ENCODE measurements at regions not wholly inside any gene's neighbourhood (a gene's known extent, or its start where the extent isn't known, plus 50 kb on each side); places are given as distances from the start of the nearest gene placed in this dataset.
"Not testable (repeated sequence)": the region's sequence is repeated elsewhere in the genome, so short reads cannot be mapped to it uniquely, and the experiment has no call there.

DNA sequence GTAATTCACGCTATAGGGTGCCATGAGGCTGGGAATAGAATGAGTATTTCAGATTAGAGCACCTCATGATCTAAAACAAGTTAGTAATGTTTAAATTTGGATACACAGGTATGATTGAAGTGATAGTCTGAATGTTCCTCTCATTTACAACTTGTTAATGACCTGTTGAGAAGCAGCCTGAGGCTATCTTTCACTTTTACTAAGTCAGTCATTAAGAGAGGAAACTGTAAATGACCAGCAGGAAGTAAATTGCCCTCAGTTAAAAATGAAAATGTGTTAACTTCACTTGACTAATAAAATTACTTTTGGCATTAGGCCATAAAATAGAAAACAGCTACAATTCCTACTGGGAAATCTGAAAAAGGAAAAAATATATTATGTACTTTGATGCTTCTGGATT, 1042.0 kb downstream of the DNAJB9 start:
- Histone ChIP-seq H3K9me3 (no peaks in the 10 kb centered on the region), H3K36me3 (no peaks in the 10 kb centered on the region), H3K4me1 (no peaks in the 10 kb centered on the region), H3K27ac (no peak overlapping the region), H3K4me3 (no peak overlapping the region), H3K27me3 (no peaks in the 10 kb centered on the region)
- intact Hi-C loops (cut with DNase I; ENCODE audit: low total_unique reads): no loop called here
- DNase-seq: no peak
- TF ChIP-seq, protein P1, sequence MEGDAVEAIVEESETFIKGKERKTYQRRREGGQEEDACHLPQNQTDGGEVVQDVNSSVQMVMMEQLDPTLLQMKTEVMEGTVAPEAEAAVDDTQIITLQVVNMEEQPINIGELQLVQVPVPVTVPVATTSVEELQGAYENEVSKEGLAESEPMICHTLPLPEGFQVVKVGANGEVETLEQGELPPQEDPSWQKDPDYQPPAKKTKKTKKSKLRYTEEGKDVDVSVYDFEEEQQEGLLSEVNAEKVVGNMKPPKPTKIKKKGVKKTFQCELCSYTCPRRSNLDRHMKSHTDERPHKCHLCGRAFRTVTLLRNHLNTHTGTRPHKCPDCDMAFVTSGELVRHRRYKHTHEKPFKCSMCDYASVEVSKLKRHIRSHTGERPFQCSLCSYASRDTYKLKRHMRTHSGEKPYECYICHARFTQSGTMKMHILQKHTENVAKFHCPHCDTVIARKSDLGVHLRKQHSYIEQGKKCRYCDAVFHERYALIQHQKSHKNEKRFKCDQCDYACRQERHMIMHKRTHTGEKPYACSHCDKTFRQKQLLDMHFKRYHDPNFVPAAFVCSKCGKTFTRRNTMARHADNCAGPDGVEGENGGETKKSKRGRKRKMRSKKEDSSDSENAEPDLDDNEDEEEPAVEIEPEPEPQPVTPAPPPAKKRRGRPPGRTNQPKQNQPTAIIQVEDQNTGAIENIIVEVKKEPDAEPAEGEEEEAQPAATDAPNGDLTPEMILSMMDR (IDR thresholded peaks at IDR 0.05): no peak

DNA sequence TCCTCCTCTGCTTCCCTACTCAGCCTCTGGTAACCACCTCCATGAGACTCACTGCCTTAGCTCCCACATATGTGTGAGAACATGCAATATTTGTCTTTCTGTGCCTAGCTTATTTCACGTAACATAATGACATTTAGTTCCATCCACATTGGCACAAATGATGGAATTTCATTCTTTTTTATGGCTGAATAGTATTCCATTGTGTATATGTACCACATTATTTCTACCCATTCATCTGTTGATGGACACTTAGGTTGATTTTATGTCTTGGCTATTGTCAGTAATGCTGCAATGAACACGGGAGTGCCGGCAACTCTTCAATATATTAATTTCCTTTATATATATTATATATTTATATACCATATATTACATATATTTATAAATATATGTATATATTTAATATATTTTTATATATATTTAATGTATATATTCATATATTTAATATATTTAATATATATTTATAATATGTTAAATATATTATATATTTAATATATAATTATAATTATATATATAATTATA, 1046.9 kb downstream of the DNAJB9 start:
- no peaks in the 10 kb centered on the region for H3K4me1 ChIP-seq
- no peak overlapping the region for H3K4me3 ChIP-seq
- no peaks in the 10 kb centered on the region for H3K36me3 ChIP-seq
- no peak overlapping the region for H3K27ac ChIP-seq
- intact Hi-C loops (cut with DNase I; ENCODE audit: low total_unique reads): no loop called here
- TF ChIP-seq, protein P1 (IDR thresholded peaks at IDR 0.05): no peak
- no peaks in the 10 kb centered on the region for H3K27me3 ChIP-seq
- DNase-seq: no peak
- H3K9me3 ChIP-seq: no peaks in the 10 kb centered on the region

DNA sequence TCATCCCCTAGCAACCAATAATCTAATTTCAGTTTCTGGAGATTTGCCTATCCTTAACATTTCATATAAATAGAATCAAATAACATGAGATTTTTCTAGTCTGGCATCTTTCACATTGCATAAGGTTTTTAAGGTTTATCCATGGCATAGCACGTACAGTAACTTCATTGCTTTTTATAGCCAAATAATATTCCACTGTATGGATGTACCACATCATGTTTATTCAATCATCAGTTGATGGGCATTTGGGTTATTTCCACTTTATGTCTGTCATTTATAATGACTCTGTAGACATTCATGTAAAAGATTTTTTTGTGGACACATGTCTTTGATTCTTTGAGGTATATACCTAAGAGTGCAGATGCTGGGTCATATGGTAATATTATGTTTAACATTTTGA, 1052.6 kb downstream of the DNAJB9 start:
- no peaks in the 10 kb centered on the region for H3K36me3 ChIP-seq
- no peaks in the 10 kb centered on the region for H3K27me3 ChIP-seq
- TF ChIP-seq, protein P1 (IDR thresholded peaks at IDR 0.05): no peak
- no peaks in the 10 kb centered on the region for H3K9me3 ChIP-seq
- DNase-seq: no peak
- H3K27ac ChIP-seq: no peak overlapping the region
- intact Hi-C loops (cut with DNase I; ENCODE audit: low total_unique reads): no loop called here
- H3K4me3 ChIP-seq: no peak overlapping the region
- H3K4me1 ChIP-seq: no peaks in the 10 kb centered on the region

DNA sequence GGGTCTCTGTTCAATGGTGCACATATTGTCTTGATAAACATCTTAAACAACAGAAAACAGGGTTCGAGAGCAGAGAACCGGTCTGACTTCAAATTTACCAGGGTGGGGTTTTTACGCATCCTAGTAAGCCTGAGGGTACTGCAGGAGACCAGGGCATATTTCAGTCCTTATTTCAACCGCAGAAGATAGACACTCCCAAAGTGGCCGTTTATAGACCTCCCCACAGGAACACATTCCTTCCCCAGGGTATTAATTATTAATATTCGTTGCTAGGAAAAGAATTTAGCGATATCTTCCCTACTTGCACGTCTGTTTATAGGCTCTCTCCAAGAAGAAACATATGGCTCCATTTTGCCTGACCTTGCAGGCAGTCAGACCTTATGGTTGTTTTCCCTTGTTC, 1063.2 kb downstream of the DNAJB9 start:
- H3K4me1 ChIP-seq; H3K27me3 ChIP-seq; H3K4me3 ChIP-seq; DNase-seq; intact Hi-C loops (cut with DNase I; ENCODE audit: low total_unique reads); H3K36me3 ChIP-seq; H3K9me3 ChIP-seq; H3K27ac ChIP-seq: not testable (repeated sequence)

DNA sequence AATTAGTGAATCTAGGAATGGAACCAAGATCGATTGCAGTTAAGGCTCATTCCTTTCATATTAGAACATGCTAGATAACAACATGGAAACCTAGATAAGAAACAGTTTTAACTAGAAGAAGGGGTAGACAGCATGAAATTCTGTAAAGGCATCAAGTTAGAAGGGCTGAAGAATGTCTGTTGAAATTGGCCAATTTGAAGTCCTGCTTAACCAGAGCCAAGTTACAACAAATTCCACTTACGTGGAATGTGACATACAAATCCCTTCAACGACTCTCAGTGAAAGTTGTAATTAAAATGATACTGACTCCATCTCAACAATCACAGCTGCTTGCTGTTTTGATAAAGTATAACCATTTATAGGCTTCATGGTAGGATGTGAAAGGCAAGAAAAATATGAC, 1065.7 kb downstream of the DNAJB9 start:
- Histone ChIP-seq H3K4me3 (no peak overlapping the region), H3K27ac (no peak overlapping the region), H3K36me3 (no peaks in the 10 kb centered on the region), H3K9me3 (peaks cover 0 to 7% (median 0%) of the 10 kb centered on the region in 3 donors), H3K27me3 (no peaks in the 10 kb centered on the region), H3K4me1 (no peaks in the 10 kb centered on the region)
- TF ChIP-seq, protein P1 (IDR thresholded peaks at IDR 0.05): no peak
- intact Hi-C loops (cut with DNase I; ENCODE audit: low total_unique reads): no loop called here
- no peak for DNase-seq

DNA sequence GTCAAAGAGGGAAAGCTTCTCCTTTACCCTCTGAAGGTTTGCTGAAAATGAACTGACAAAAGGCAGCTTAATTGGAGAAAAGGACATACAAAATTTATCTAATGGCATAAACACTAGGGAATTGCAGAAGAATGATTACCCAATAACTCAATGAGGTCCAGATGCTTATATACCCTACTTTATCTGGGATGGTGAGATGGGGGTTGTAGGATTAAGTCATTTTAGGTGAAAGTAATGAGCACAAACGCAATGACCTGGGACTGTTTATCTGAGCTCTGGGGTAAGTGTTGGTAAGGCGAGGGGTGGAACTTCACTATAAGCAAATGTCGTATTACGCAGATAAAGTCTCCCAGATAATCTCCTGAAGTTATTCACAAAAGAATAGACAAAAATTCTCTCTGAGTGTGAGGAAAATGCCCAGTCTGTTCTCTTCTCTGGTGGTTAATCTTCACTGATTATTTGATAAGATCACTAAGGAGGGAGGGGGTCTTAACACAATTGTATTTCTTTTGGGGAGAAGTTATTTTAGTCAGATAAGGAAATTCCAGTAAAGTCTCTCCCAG, 1067.8 kb downstream of the DNAJB9 start:
- TF ChIP-seq, protein P1 (IDR thresholded peaks at IDR 0.05): no peak
- no peak for DNase-seq
- Histone ChIP-seq H3K27me3 (no peaks in the 10 kb centered on the region), H3K4me3 (no peak overlapping the region), H3K27ac (no peak overlapping the region), H3K36me3 (no peaks in the 10 kb centered on the region), H3K4me1 (no peaks in the 10 kb centered on the region), H3K9me3 (peaks cover 0 to 7% (median 0%) of the 10 kb centered on the region in 3 donors)
- intact Hi-C loops (cut with DNase I; ENCODE audit: low total_unique reads): no loop called here

All from tibial artery (tissue), 4 donors.